ENCODE measurements at regions not wholly inside any gene's neighbourhood (a gene's known extent, or its start where the extent isn't known, plus 50 kb on each side); places are given as distances from the start of the nearest gene placed in this dataset.
"Not testable (repeated sequence)": the region's sequence is repeated elsewhere in the genome, so short reads cannot be mapped to it uniquely, and the experiment has no call there.

DNA sequence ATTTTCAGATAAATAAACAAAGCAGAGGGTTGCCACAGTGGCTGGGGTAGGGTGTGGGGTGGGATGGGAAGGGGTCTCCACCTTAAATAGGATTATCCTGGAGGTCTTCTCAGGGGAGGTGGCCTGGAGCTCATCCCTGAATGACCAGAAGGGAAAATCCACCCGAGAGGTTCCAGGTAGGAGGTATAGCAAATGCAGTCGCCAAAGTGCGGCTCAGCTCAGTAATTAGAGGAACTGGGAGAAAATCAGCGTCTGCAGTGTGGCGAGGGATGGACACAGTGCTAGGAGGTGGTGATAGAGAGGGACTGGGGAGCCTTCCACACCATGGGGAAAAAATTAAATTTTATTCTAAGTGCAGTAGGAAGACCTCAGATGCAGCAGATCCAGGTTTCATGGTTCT is 584.5 kb downstream of the MATN1 start:
- DNase-seq (ENCODE audit: extremely low spot score), result no peak

GRCh38 chr1:30137001-30137400 is 586.4 kb downstream of the MATN1 start:
- no peak for DNase-seq (ENCODE audit: extremely low spot score)
- ChIA-PET CTCF (no interaction called here), POLR2A (no interaction called here)
- TF ChIP-seq, protein P1, sequence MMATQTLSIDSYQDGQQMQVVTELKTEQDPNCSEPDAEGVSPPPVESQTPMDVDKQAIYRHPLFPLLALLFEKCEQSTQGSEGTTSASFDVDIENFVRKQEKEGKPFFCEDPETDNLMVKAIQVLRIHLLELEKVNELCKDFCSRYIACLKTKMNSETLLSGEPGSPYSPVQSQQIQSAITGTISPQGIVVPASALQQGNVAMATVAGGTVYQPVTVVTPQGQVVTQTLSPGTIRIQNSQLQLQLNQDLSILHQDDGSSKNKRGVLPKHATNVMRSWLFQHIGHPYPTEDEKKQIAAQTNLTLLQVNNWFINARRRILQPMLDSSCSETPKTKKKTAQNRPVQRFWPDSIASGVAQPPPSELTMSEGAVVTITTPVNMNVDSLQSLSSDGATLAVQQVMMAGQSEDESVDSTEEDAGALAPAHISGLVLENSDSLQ (IDR thresholded peaks at IDR 0.05), result no peak
- no peak for TF ChIP-seq NFRKB (IDR thresholded peaks at IDR 0.05)
- no peak for TF ChIP-seq ARNT (IDR thresholded peaks at IDR 0.05)

More for the DNA sequence above, 584.5 kb downstream of the MATN1 start:
- ChIA-PET CTCF (no interaction called here), POLR2A (no interaction called here)
- TF ChIP-seq, protein P1 (IDR thresholded peaks at IDR 0.05), result no peak
- TF ChIP-seq ELF4 (IDR thresholded peaks at IDR 0.05), result no peak
- no peak for TF ChIP-seq NFRKB (IDR thresholded peaks at IDR 0.05)
- no peak for TF ChIP-seq CTBP1 (IDR thresholded peaks at IDR 0.05; ENCODE audit: borderline replicate concordance)
- TF ChIP-seq ARNT (IDR thresholded peaks at IDR 0.05), result no peak
- TF ChIP-seq ZNF384 (IDR thresholded peaks at IDR 0.05), result no peak
- no peak for TF ChIP-seq SUZ12 (IDR thresholded peaks at IDR 0.05)
- no peak for TF ChIP-seq SP1 (IDR thresholded peaks at IDR 0.05)
- TF ChIP-seq LEF1 (IDR thresholded peaks at IDR 0.05; ENCODE audit: borderline replicate concordance), result no peak
- TF ChIP-seq FOXM1 (IDR thresholded peaks at IDR 0.05; ENCODE audit: borderline replicate concordance), result no peak
- TF ChIP-seq L3MBTL2 (conservative IDR thresholded peaks at IDR 0.05), result no peak
- no peak for TF ChIP-seq HDGF (IDR thresholded peaks at IDR 0.05; ENCODE audit: borderline replicate concordance)
- TF ChIP-seq BHLHE40 (IDR thresholded peaks at IDR 0.05; ENCODE audit: borderline replicate concordance), result no peak
- TF ChIP-seq FOXK2 (IDR thresholded peaks at IDR 0.05), result no peak
- TF ChIP-seq TARDBP (IDR thresholded peaks at IDR 0.05), result no peak
- TF ChIP-seq FOXA1 (IDR thresholded peaks at IDR 0.05), result no peak

DNA sequence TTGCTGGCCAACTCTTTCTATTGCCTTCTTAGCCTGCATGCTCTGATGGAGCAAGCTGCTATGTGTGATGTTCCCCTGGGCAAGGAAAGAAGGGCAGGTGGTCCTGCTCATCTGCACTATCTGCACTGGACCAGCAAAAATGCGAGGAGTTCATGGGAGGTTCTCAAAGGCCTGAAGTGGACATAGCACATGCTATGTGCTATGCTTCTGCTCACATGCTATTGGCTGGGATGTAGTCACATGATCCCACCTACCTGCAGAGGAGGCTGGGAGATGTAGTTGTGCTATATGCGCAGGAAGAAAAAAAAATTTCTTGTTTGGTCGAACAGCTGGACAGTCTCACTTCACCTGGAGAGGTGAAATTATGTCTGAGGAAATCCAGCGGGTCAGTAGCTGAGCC is 587.7 kb downstream of the MATN1 start:
- TF ChIP-seq CTBP1 (IDR thresholded peaks at IDR 0.05; ENCODE audit: borderline replicate concordance) (no peak), L3MBTL2 (conservative IDR thresholded peaks at IDR 0.05) (peak; percentile 59)
- DNase-seq (ENCODE audit: extremely low spot score), result no peak
- ChIA-PET POLR2A (no interaction called here), CTCF (no interaction called here)

- no peak for TF ChIP-seq CTBP1 (IDR thresholded peaks at IDR 0.05; ENCODE audit: borderline replicate concordance)
- TF ChIP-seq, protein P1 (IDR thresholded peaks at IDR 0.05), result no peak
- TF ChIP-seq HDGF (IDR thresholded peaks at IDR 0.05; ENCODE audit: borderline replicate concordance), result no peak
- TF ChIP-seq ZNF384 (IDR thresholded peaks at IDR 0.05), result no peak
- no peak for TF ChIP-seq ELF4 (IDR thresholded peaks at IDR 0.05)
- no peak for TF ChIP-seq SUZ12 (IDR thresholded peaks at IDR 0.05)
- TF ChIP-seq FOXM1 (IDR thresholded peaks at IDR 0.05; ENCODE audit: borderline replicate concordance), result no peak
- TF ChIP-seq TARDBP (IDR thresholded peaks at IDR 0.05), result no peak
- TF ChIP-seq FOXA1 (IDR thresholded peaks at IDR 0.05), result no peak
- TF ChIP-seq BHLHE40 (IDR thresholded peaks at IDR 0.05; ENCODE audit: borderline replicate concordance), result no peak
- TF ChIP-seq ARNT (IDR thresholded peaks at IDR 0.05), result no peak
- TF ChIP-seq L3MBTL2 (conservative IDR thresholded peaks at IDR 0.05), result no peak
- TF ChIP-seq FOXK2 (IDR thresholded peaks at IDR 0.05), result no peak
- no peak for TF ChIP-seq SP1 (IDR thresholded peaks at IDR 0.05)
- no peak for TF ChIP-seq LEF1 (IDR thresholded peaks at IDR 0.05; ENCODE audit: borderline replicate concordance)
- no peak for DNase-seq (ENCODE audit: extremely low spot score)
- CTCF ChIA-PET, result no interaction called here
- POLR2A ChIA-PET, result no interaction called here
Observed at GRCh38 chr1:30134466-30135217, 588.7 kb downstream of the MATN1 start.

DNA sequence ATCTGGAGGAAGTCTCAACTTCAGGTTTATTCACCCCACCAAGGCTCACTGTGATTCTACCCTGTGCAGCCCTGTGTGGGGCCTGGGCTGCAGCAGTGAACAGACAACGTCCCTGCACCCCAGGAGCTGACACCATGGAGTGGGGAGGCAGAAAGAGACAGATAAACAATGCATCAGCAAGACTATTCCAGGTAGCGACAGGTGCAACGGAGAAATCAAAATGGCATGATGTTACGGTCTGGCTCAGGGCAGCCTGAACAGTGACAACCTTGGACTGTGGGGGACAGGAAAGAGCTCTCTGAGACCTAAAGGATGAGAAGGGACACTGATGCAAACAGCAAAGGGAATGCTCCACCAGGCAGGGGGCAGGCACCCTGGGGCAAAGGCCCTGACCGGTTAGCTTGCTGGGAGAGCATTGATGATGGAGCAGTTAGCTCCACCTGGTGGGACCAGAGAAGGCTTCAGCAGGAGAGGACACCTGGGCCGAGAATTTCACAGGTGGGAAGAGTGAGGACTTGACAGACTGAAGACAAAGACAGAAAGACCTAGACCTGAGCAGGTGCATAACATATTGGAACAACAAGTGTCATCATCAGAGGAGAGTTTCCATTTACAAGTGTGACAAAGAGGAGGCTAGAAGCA is 589.9 kb downstream of the MATN1 start:
- POLR2A ChIA-PET, result no interaction called here
- no peak for DNase-seq (ENCODE audit: extremely low spot score)
- CTCF ChIA-PET, result no interaction called here
- TF ChIP-seq, protein P1 (IDR thresholded peaks at IDR 0.05), result no peak
- TF ChIP-seq SP1 (IDR thresholded peaks at IDR 0.05) (no peak), LEF1 (IDR thresholded peaks at IDR 0.05; ENCODE audit: borderline replicate concordance) (no peak), NFRKB (IDR thresholded peaks at IDR 0.05) (no peak), HDGF (IDR thresholded peaks at IDR 0.05; ENCODE audit: borderline replicate concordance) (no peak), L3MBTL2 (conservative IDR thresholded peaks at IDR 0.05) (no peak)

DNA sequence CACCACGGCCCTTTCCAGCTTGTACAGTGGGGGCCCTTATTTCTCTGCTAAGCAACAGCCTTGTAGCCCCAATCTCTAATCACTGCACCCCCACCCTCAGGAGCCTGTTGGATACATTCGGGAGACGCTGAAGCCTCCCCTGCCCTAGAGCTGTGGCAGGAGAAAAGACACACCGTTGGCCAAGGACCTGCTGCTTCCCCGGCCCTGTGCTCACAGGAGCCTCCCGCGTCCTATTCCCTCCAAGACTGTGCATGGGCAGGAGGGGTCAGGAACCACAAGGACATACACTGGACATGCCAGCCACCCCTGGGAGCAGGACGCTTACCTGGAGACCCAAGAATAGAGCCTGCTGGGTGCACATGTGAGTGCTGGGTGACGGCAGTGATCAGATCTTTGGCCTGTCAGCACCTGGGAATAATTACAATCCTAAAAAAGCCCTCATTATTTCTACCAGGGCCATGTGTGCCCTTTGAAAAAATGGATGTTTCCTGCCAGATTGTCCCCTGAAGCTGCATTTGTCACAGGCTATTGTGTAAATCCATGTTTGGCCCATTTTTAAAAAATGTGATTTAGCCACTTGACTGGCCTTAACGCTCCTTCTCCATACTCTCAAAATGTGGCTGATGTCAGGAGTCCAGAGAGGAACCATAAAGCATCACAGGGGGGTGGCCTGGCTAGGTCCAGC is 590.6 kb downstream of the MATN1 start:
- POLR2A ChIA-PET, result no interaction called here
- CTCF ChIA-PET, result no interaction called here
- DNase-seq (ENCODE audit: extremely low spot score), result no peak
- TF ChIP-seq ELF4 (IDR thresholded peaks at IDR 0.05) (no peak), CTBP1 (IDR thresholded peaks at IDR 0.05; ENCODE audit: borderline replicate concordance) (no peak), HDGF (IDR thresholded peaks at IDR 0.05; ENCODE audit: borderline replicate concordance) (no peak), NFRKB (IDR thresholded peaks at IDR 0.05) (no peak), LEF1 (IDR thresholded peaks at IDR 0.05; ENCODE audit: borderline replicate concordance) (no peak), SP1 (IDR thresholded peaks at IDR 0.05) (no peak), TARDBP (IDR thresholded peaks at IDR 0.05) (no peak), FOXA1 (IDR thresholded peaks at IDR 0.05) (no peak), FOXM1 (IDR thresholded peaks at IDR 0.05; ENCODE audit: borderline replicate concordance) (no peak), SUZ12 (IDR thresholded peaks at IDR 0.05) (no peak), BHLHE40 (IDR thresholded peaks at IDR 0.05; ENCODE audit: borderline replicate concordance) (no peak), ZNF384 (IDR thresholded peaks at IDR 0.05) (no peak), ARNT (IDR thresholded peaks at IDR 0.05) (no peak), FOXK2 (IDR thresholded peaks at IDR 0.05) (no peak), L3MBTL2 (conservative IDR thresholded peaks at IDR 0.05) (no peak)
- TF ChIP-seq, protein P1 (IDR thresholded peaks at IDR 0.05), result no peak

GRCh38 chr1:30130566-30130965 is 592.8 kb downstream of the MATN1 start:
- CTCF ChIA-PET; DNase-seq (ENCODE audit: extremely low spot score); POLR2A ChIA-PET: not testable (repeated sequence)
